IMR-90 (cell line): ENCODE measurements at regions not wholly inside any gene's neighbourhood (a gene's known extent, or its start where the extent isn't known, plus 50 kb on each side); places are given as distances from the start of the nearest gene placed in this dataset.
A peak's percentile ranks its signal among the peaks of the same experiment; 100 is the strongest.

ENCODE experiments used
- ATAC-seq: fragments of 200-7000 bp; cut with Tn5 transposase; 2 replicates; pipeline ENCODE4 v1.9.1; 2020; ENCODE audit warnings: low read depth, mild to moderate bottlenecking, moderate library complexity
- BruUV-seq: library from RNA; stranded (reverse); fragments of 400-500 nt; replicated peaks from 2 replicates; lab custom pipeline; 2021; lab: Mats Ljungman, UMichigan
- CTCF ChIA-PET: fragments of 300-600 bp; formaldehyde crosslinking; extraction: SDS; loops from one replicate; lab custom pipeline; 2021; ENCODE audit warnings: antibody characterized with exemption; lab: Yijun Ruan, JAX
- POLR2A ChIA-PET: fragments of 300-600 bp; sonication (Branson Sonifier 250); formaldehyde crosslinking; loops from one replicate; lab custom pipeline; 2022; ENCODE audit warnings: antibody characterized with exemption; ENCODE audit not compliant: unreplicated experiment; lab: Charles Lee
- DNase-seq: peaks from one replicate; pipeline ENCODE4 v3.0.0; 2013
- H2AFZ ChIP-seq: replicated peaks from 2 replicates; pipeline ENCODE3; 2013; ENCODE audit warnings: low read length, mild to moderate bottlenecking; ENCODE audit not compliant: poor library complexity
- H2AK5ac ChIP-seq: 2 replicates; pipeline ENCODE4 v1.6.1; 2013; ENCODE audit warnings: low read depth, low read length, inconsistent platforms
- H2AK9ac ChIP-seq: replicated peaks from 2 replicates; pipeline ENCODE3; 2013; ENCODE audit warnings: mild to moderate bottlenecking, low read depth, low read length, moderate library complexity; ENCODE audit not compliant: poor library complexity
- H2BK120ac ChIP-seq: 2 replicates; pipeline ENCODE4 v1.6.1; 2013; ENCODE audit warnings: low read depth, low read length, inconsistent platforms
- H2BK15ac ChIP-seq: 3 replicates; pipeline ENCODE4 v1.6.1; 2013; ENCODE audit warnings: low read depth, low read length, inconsistent platforms
- H2BK20ac ChIP-seq: 2 replicates; pipeline ENCODE4 v1.6.1; 2013; ENCODE audit warnings: low read depth, mild to moderate bottlenecking, inconsistent platforms, low read length, moderate library complexity
- H2BK5ac ChIP-seq: 2 replicates; pipeline ENCODE4 v1.6.1; 2013; ENCODE audit warnings: mild to moderate bottlenecking, low read depth, low read length, inconsistent platforms; ENCODE audit not compliant: poor library complexity, severe bottlenecking
- H3K14ac ChIP-seq: replicated peaks from 2 replicates; pipeline ENCODE4 v1.6.1; 2013; ENCODE audit warnings: low read depth, low read length, inconsistent platforms
- H3K18ac ChIP-seq: 2 replicates; pipeline ENCODE4 v1.6.1; 2013; ENCODE audit warnings: low read depth, low read length, control low read depth
- H3K23ac ChIP-seq: 2 replicates; pipeline ENCODE4 v1.6.1; 2013; ENCODE audit warnings: low read depth, low read length, inconsistent platforms
- H3K27ac ChIP-seq: 2 replicates; pipeline ENCODE4 v1.5.1; 2013; ENCODE audit warnings: mild to moderate bottlenecking, control low read depth, low read length; ENCODE audit not compliant: insufficient read depth
- H3K27me3 ChIP-seq: 2 replicates; pipeline ENCODE4 v1.6.1; 2013; ENCODE audit warnings: low read length; ENCODE audit not compliant: control insufficient read depth, insufficient read depth
- H3K36me3 ChIP-seq: 2 replicates; pipeline ENCODE4 v1.6.1; 2013; ENCODE audit warnings: low read length, mixed read lengths; ENCODE audit not compliant: control insufficient read depth, insufficient read depth
- H3K4ac ChIP-seq: 2 replicates; pipeline ENCODE4 v1.6.1; 2013; ENCODE audit warnings: low read depth, low read length, inconsistent platforms
- H3K4me1 ChIP-seq: 2 replicates; pipeline ENCODE4 v1.6.1; 2013; ENCODE audit warnings: low read length, mixed read lengths; ENCODE audit not compliant: control insufficient read depth, insufficient read depth
- H3K4me2 ChIP-seq: 2 replicates; pipeline ENCODE4 v1.6.1; 2013; ENCODE audit warnings: low read depth, mild to moderate bottlenecking, control low read depth, low read length, moderate library complexity
- H3K4me3 ChIP-seq: 2 replicates; pipeline ENCODE4 v1.5.1; 2013; ENCODE audit warnings: low read depth, mild to moderate bottlenecking, control low read depth, low read length, moderate library complexity; ENCODE audit not compliant: insufficient read depth
- H3K56ac ChIP-seq: 2 replicates; pipeline ENCODE4 v1.6.1; 2013; ENCODE audit warnings: low read length, inconsistent platforms; ENCODE audit not compliant: insufficient read depth; ENCODE audit errors: extremely low read depth
- H3K79me1 ChIP-seq, 2 experiments: 2 replicates each; pipeline ENCODE4 v1.6.1; 2013; ENCODE audit warnings: low read length in 2 of 2, inconsistent platforms in 1 of 2, low read depth in 1 of 2
- H3K9ac ChIP-seq: 2 replicates; pipeline ENCODE4 v1.6.1; 2013; ENCODE audit warnings: low read depth, low read length, control low read depth
- H3K9me1 ChIP-seq: 2 replicates; pipeline ENCODE4 v1.6.1; 2013; ENCODE audit warnings: low read length, inconsistent platforms; ENCODE audit not compliant: insufficient read depth
- H3K9me3 ChIP-seq: 2 replicates; pipeline ENCODE4 v1.6.1; 2013; ENCODE audit warnings: low read length; ENCODE audit not compliant: control insufficient read depth, insufficient read depth
- H4K20me1 ChIP-seq: 2 replicates; pipeline ENCODE4 v1.6.1; 2013; ENCODE audit warnings: low read length, inconsistent platforms; ENCODE audit not compliant: insufficient read depth
- H4K5ac ChIP-seq: 2 replicates; pipeline ENCODE4 v1.6.1; 2013; ENCODE audit warnings: mild to moderate bottlenecking, low read depth, low read length, control low read depth
- H4K8ac ChIP-seq, 2 experiments: 2 replicates each; pipeline ENCODE4 v1.6.1; 2013; ENCODE audit warnings: low read depth in 2 of 2, low read length in 2 of 2, control low read depth in 1 of 2, inconsistent platforms in 1 of 2
- H4K91ac ChIP-seq: 2 replicates; pipeline ENCODE4 v1.6.1; 2013; ENCODE audit warnings: low read depth, low read length, inconsistent platforms; ENCODE audit not compliant: insufficient read depth
- BHLHE40 ChIP-seq: fragments of 150-350 bp; IDR thresholded peaks from 2 replicates; pipeline ENCODE4 v1.6.1; 2016; ENCODE audit warnings: mild to moderate bottlenecking, low read depth, low read length
- CEBPB ChIP-seq: IDR thresholded peaks from 2 replicates; pipeline ENCODE4 v1.6.1; 2012; ENCODE audit warnings: low read depth, low read length, improper control_type of control experiment
- ELK1 ChIP-seq: fragments of 150-350 bp; IDR thresholded peaks from 2 replicates; pipeline ENCODE4 v1.6.1; 2016; ENCODE audit warnings: low read depth, mild to moderate bottlenecking, low read length, moderate library complexity, borderline replicate concordance
- FOS ChIP-seq: fragments of 150-350 bp; IDR thresholded peaks from 2 replicates; pipeline ENCODE4 v1.6.1; 2016; ENCODE audit warnings: low read depth, low read length
- MAFK ChIP-seq: IDR thresholded peaks from 2 replicates; pipeline ENCODE4 v1.6.1; 2012; ENCODE audit warnings: low read depth, low read length, improper control_type of control experiment
- MAZ ChIP-seq: IDR thresholded peaks from 2 replicates; pipeline ENCODE4 v1.6.1; 2012; ENCODE audit warnings: low read depth, mild to moderate bottlenecking, low read length, improper control_type of control experiment, moderate library complexity, borderline replicate concordance
- MXI1 ChIP-seq: IDR thresholded peaks from 2 replicates; pipeline ENCODE4 v1.6.1; 2012; ENCODE audit warnings: low read depth, mild to moderate bottlenecking, low read length, moderate library complexity, borderline replicate concordance
- NFE2L2 ChIP-seq: fragments of 150-350 bp; IDR thresholded peaks from 2 replicates; pipeline ENCODE4 v1.6.1; 2016; ENCODE audit warnings: low read depth, mild to moderate bottlenecking, low read length
- POLR2A ChIP-seq: IDR thresholded peaks from 2 replicates; pipeline ENCODE4 v1.6.1; 2012; ENCODE audit warnings: mild to moderate bottlenecking, low read depth, low read length
- SMC3 ChIP-seq: fragments of 150-350 bp; IDR thresholded peaks from 2 replicates; pipeline ENCODE4 v1.6.1; 2016; ENCODE audit warnings: low read depth, mild to moderate bottlenecking, antibody characterized with exemption, low read length, moderate library complexity
- WGBS, 2 experiments: methylation state at CpG; one replicate each; pipeline versions ENCODE4 v1.1.5 to v1.1.7; 2013; ENCODE audit warnings: missing lambda C conversion rate in 2 of 2; ENCODE audit not compliant: insufficient read length in 1 of 2; ENCODE audit errors: extremely low coverage in 2 of 2; 5-methylcytosine and 5-hydroxymethylcytosine counted together
- dilution Hi-C: fragments of 300-500 bp; cut with HindIII; formaldehyde crosslinking; loops from one replicate; pipeline ENCODE4 v1.14.3; 2018; ENCODE audit warnings: low sequenced_read_pairs; ENCODE audit not compliant: unreplicated experiment
- in situ Hi-C: fragments of 300-500 bp; cut with MboI; formaldehyde crosslinking; loops from 3 replicates; pipeline ENCODE4 v1.14.3; 2019; ENCODE audit warnings: low sequenced_read_pairs, inconsistent platforms, mixed read lengths
- intact Hi-C: fragments of 100-400 bp; cut with micrococcal nuclease; formaldehyde crosslinking; loops from 2 replicates; pipeline ENCODE4 v1.10.0; 2022
- TF ChIP-seq, protein P1 (sequence below): conservative IDR thresholded peaks from 2 replicates; pipeline ENCODE4 v1.5.1; 2012; ENCODE audit warnings: mild to moderate bottlenecking, low read depth, low read length, improper control_type of control experiment

GRCh38 chr5:143561219-143561618, 157.7 kb upstream of the NR3C1 start:
- no peak overlapping the region for H2BK5ac ChIP-seq
- no peak overlapping the region for H3K4me3 ChIP-seq
- H3K56ac ChIP-seq: no peak overlapping the region
- ChIA-PET CTCF (no interaction called here), POLR2A (no interaction called here)
- peak overlapping the region; percentile 2; the same call in 1 of the 2 replicates for H2BK20ac ChIP-seq
- H3K27ac ChIP-seq: no peak overlapping the region
- H2AK5ac ChIP-seq: peak overlapping the region; percentile 32
- H3K4ac ChIP-seq: no peak overlapping the region
- no peak overlapping the region for H3K18ac ChIP-seq
- H3K9ac ChIP-seq: no peak overlapping the region
- no peaks in the 10 kb centered on the region for H4K20me1 ChIP-seq
- no peak for TF ChIP-seq FOS
- TF ChIP-seq SMC3: no peak
- TF ChIP-seq MAZ: no peak
- TF ChIP-seq POLR2A: no peak
- no peak for TF ChIP-seq MAFK
- no peak for TF ChIP-seq MXI1
- TF ChIP-seq, protein P1, sequence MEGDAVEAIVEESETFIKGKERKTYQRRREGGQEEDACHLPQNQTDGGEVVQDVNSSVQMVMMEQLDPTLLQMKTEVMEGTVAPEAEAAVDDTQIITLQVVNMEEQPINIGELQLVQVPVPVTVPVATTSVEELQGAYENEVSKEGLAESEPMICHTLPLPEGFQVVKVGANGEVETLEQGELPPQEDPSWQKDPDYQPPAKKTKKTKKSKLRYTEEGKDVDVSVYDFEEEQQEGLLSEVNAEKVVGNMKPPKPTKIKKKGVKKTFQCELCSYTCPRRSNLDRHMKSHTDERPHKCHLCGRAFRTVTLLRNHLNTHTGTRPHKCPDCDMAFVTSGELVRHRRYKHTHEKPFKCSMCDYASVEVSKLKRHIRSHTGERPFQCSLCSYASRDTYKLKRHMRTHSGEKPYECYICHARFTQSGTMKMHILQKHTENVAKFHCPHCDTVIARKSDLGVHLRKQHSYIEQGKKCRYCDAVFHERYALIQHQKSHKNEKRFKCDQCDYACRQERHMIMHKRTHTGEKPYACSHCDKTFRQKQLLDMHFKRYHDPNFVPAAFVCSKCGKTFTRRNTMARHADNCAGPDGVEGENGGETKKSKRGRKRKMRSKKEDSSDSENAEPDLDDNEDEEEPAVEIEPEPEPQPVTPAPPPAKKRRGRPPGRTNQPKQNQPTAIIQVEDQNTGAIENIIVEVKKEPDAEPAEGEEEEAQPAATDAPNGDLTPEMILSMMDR: no peak
- TF ChIP-seq BHLHE40: no peak
- TF ChIP-seq ELK1: no peak
- no peak for TF ChIP-seq NFE2L2
- TF ChIP-seq CEBPB: no peak
- BruUV-seq: no TSS peak
- ATAC-seq (no peak), DNase-seq (no peak)
- peaks cover 13% of the 10 kb centered on the region for H3K9me1 ChIP-seq
- in situ Hi-C loops (loop anchor here (10.0 kb wide), 1 partner anchor 264 kb away; no protein-coding TSS in a partner anchor), intact Hi-C loops (no loop called here), dilution Hi-C loops (no loop called here)
- no peak overlapping the region for H3K4me2 ChIP-seq
- no peaks in the 10 kb centered on the region for H3K36me3 ChIP-seq
- no peak overlapping the region for H4K8ac ChIP-seq
- no peaks in the 10 kb centered on the region for H3K27me3 ChIP-seq
- no peaks in the 10 kb centered on the region for H3K79me1 ChIP-seq
- H4K5ac ChIP-seq: no peak overlapping the region
- H2AK9ac ChIP-seq: no peak overlapping the region
- H3K23ac ChIP-seq: no peak overlapping the region
- peaks cover 8% of the 10 kb centered on the region for H3K4me1 ChIP-seq
- no peak overlapping the region for H3K14ac ChIP-seq
- WGBS, 2 experiments: 100% methylated on average over 1 of the region's 4 CpGs; no CpG with 5 or more reads in 1 of the 2 experiments
- H2BK15ac ChIP-seq: peak overlapping the region; percentile 18; the same call in 2 of the 3 replicates
- H4K91ac ChIP-seq: no peak overlapping the region; the same call in 1 of the 2 replicates
- H2AFZ ChIP-seq: no peak overlapping the region
- no peak overlapping the region for H2BK120ac ChIP-seq
- no peaks in the 10 kb centered on the region for H3K9me3 ChIP-seq
